AG04449 (cell line): ENCODE measurements at regions not wholly inside any gene's neighbourhood (a gene's known extent, or its start where the extent isn't known, plus 50 kb on each side); places are given as distances from the start of the nearest gene placed in this dataset.

Experiments
- CTCF ChIA-PET: fragments of 350-600 bp; formaldehyde crosslinking; extraction: SDS; loops from one replicate; lab custom pipeline; 2021; ENCODE audit warnings: antibody characterized with exemption; lab: Yijun Ruan, JAX
- POLR2A ChIA-PET: fragments of 400-600, 350-600 bp; formaldehyde crosslinking; extraction: SDS; loops from one replicate; lab custom pipeline; 2020; ENCODE audit warnings: antibody characterized with exemption, inconsistent platforms; lab: Yijun Ruan, JAX
- DNase-seq: peaks from one replicate; pipeline ENCODE4 v3.0.0-alpha.2; 2010; ENCODE audit warnings: low read depth, low spot score
- H3K4me3 ChIP-seq: 2 replicates; pipeline ENCODE4 v1.5.1; 2011; ENCODE audit warnings: low read depth, mild to moderate bottlenecking, control low read depth, low read length
- CTCF ChIP-seq: IDR thresholded peaks from one replicate; pipeline ENCODE4 v1.5.1; 2011; ENCODE audit warnings: mild to moderate bottlenecking, moderate library complexity, low read length, control low read depth, inconsistent platforms; ENCODE audit not compliant: insufficient read depth; ENCODE audit errors: missing control alignments

- no peak for TF ChIP-seq CTCF
- POLR2A ChIA-PET: no interaction called here
- CTCF ChIA-PET: no interaction called here
- H3K4me3 ChIP-seq: no peak overlapping the region
- no peak for DNase-seq
Observed at GRCh38 chr5:174545926-174546325, 178.5 kb upstream of the MSX2 start.

- TF ChIP-seq CTCF: no peak
- ChIA-PET CTCF (no interaction called here), POLR2A (no interaction called here)
- no peak overlapping the region for H3K4me3 ChIP-seq
- no peak for DNase-seq
Observed at GRCh38 chr5:174547814-174548213, 176.6 kb upstream of the MSX2 start.

- ChIA-PET POLR2A (no interaction called here), CTCF (no interaction called here)
- no peak for DNase-seq
- H3K4me3 ChIP-seq: no peak overlapping the region
- TF ChIP-seq CTCF: no peak
Observed at GRCh38 chr5:174549254-174549653, 175.1 kb upstream of the MSX2 start.

- H3K4me3 ChIP-seq: no peak overlapping the region
- CTCF ChIA-PET: interaction anchor here (1.2 kb wide), 1 partner anchor 13 kb away, joined by 3 read pairs; no protein-coding TSS in a partner anchor
- POLR2A ChIA-PET: no interaction called here
- TF ChIP-seq CTCF: no peak
- no peak for DNase-seq
Observed at GRCh38 chr5:174550026-174550425, 174.4 kb upstream of the MSX2 start.

GRCh38 chr5:174552428-174552827 is 172.0 kb upstream of the MSX2 start:
- H3K4me3 ChIP-seq: no peak overlapping the region
- POLR2A ChIA-PET: no interaction called here
- CTCF ChIA-PET: interaction anchor here (1.4 kb wide), 1 partner anchor 19 kb away, joined by 3 read pairs; no protein-coding TSS in a partner anchor
- no peak for DNase-seq
- no peak for TF ChIP-seq CTCF

GRCh38 chr5:174553556-174553955 is 170.8 kb upstream of the MSX2 start:
- POLR2A ChIA-PET: no interaction called here
- TF ChIP-seq CTCF: no peak
- CTCF ChIA-PET: interaction anchor here (1.4 kb wide), 1 partner anchor 17 kb away, joined by 3 read pairs; no protein-coding TSS in a partner anchor
- H3K4me3 ChIP-seq: no peak overlapping the region
- DNase-seq: no peak
